Fibroblast of pulmonary artery (primary cell): ENCODE measurements at regions not wholly inside any gene's neighbourhood (a gene's known extent, or its start where the extent isn't known, plus 50 kb on each side); places are given as distances from the start of the nearest gene placed in this dataset.

Experiments
- DNase-seq: peaks from one replicate; pipeline ENCODE4 v3.0.0-alpha.2; 2010; ENCODE audit warnings: low read depth
- H3K4me3 ChIP-seq: replicated peaks from 2 replicates; pipeline ENCODE4 v1.5.1; 2011; ENCODE audit warnings: low read depth, mild to moderate bottlenecking, control low read depth, low read length, moderate library complexity
- CTCF ChIP-seq: IDR thresholded peaks from 2 replicates; pipeline ENCODE4 v1.5.1; 2011; ENCODE audit warnings: mild to moderate bottlenecking, control low read depth, low read length, inconsistent platforms; ENCODE audit errors: missing control alignments

GRCh38 chr3:107238787-107239186 lies 138.5 kb upstream of the CCDC54 start:
- DNase-seq: no peak
- no peak overlapping the region for H3K4me3 ChIP-seq
- TF ChIP-seq CTCF: no peak

- no peak for DNase-seq
- peak overlapping the region; percentile 89 for H3K4me3 ChIP-seq
- no peak for TF ChIP-seq CTCF
These were observed 137.5 kb upstream of the CCDC54 start for GRCh38 chr3:107239703-107240102.

GRCh38 chr3:107240183-107241091 lies 136.8 kb upstream of the CCDC54 start:
- peak overlapping the region; percentile 89 for H3K4me3 ChIP-seq
- peak; percentile 84 for DNase-seq
- TF ChIP-seq CTCF: no peak

GRCh38 chr3:107241217-107241616 lies 136.0 kb upstream of the CCDC54 start:
- DNase-seq: peak; percentile 41
- peak overlapping the region; percentile 89 for H3K4me3 ChIP-seq
- no peak for TF ChIP-seq CTCF

GRCh38 chr3:107242579-107242978 lies 134.7 kb upstream of the CCDC54 start:
- DNase-seq: no peak
- H3K4me3 ChIP-seq: peak overlapping the region; percentile 89
- TF ChIP-seq CTCF: no peak

- no peak overlapping the region for H3K4me3 ChIP-seq
- TF ChIP-seq CTCF: no peak
- no peak for DNase-seq
These were observed 130.1 kb upstream of the CCDC54 start for GRCh38 chr3:107247116-107247515.

GRCh38 chr3:107249132-107249531 lies 128.1 kb upstream of the CCDC54 start:
- no peak for TF ChIP-seq CTCF
- no peak for DNase-seq
- no peak overlapping the region for H3K4me3 ChIP-seq
